H1 (cell line): ENCODE measurements at regions not wholly inside any gene's neighbourhood (a gene's known extent, or its start where the extent isn't known, plus 50 kb on each side); places are given as distances from the start of the nearest gene placed in this dataset.
A peak's percentile ranks its signal among the peaks of the same experiment; 100 is the strongest.

Experiments
- CTCF ChIA-PET: fragments of 300-600 bp; sonication (Branson Sonifier 250); formaldehyde crosslinking; loops from one replicate; lab custom pipeline; 2021; ENCODE audit not compliant: partially characterized antibody; lab: Charles Lee
- POLR2A ChIA-PET: fragments of 300-600 bp; sonication (Branson Sonifier 250); formaldehyde crosslinking; loops from one replicate; lab custom pipeline; 2021; ENCODE audit warnings: inconsistent platforms; ENCODE audit not compliant: partially characterized antibody; lab: Charles Lee
- DNase-seq, 2 experiments: peaks; one replicate each; pipeline versions ENCODE4 v3.0.0 to v3.0.0-alpha.2; 2010 to 2022; ENCODE audit warnings: low spot score in 2 of 2, low read depth in 1 of 2, mixed read lengths in 1 of 2
- FAIRE-seq: peaks from 2 replicates; lab custom pipeline; 2011; peaks lifted over from hg19 to GRCh38; lab: Jason Lieb, UNC
- H2AFZ ChIP-seq: 2 replicates; pipeline ENCODE4 v1.8.1; 2012; ENCODE audit warnings: low read length, inconsistent platforms
- H2AK5ac ChIP-seq: 2 replicates; pipeline ENCODE4 v1.6.1; 2013; ENCODE audit warnings: low read depth, low read length
- H2BK120ac ChIP-seq: replicated peaks from 2 replicates; pipeline ENCODE3; 2013; ENCODE audit warnings: low read depth, low read length, inconsistent platforms
- H2BK12ac ChIP-seq: 2 replicates; pipeline ENCODE4 v1.6.1; 2013; ENCODE audit warnings: low read depth, low read length
- H2BK15ac ChIP-seq: 2 replicates; pipeline ENCODE4 v1.6.1; 2013; ENCODE audit warnings: low read length
- H2BK20ac ChIP-seq: 2 replicates; pipeline ENCODE4 v1.6.1; 2013; ENCODE audit warnings: low read length
- H2BK5ac ChIP-seq: 2 replicates; pipeline ENCODE4 v1.6.1; 2013; ENCODE audit warnings: low read depth, low read length
- H3K14ac ChIP-seq: 2 replicates; pipeline ENCODE4 v1.6.1; 2013; ENCODE audit warnings: inconsistent platforms; ENCODE audit not compliant: insufficient read length
- H3K18ac ChIP-seq: 2 replicates; pipeline ENCODE4 v1.6.1; 2013; ENCODE audit warnings: low read length; ENCODE audit errors: extremely low read depth
- H3K23ac ChIP-seq: 2 replicates; pipeline ENCODE4 v1.6.1; 2013; ENCODE audit warnings: inconsistent platforms; ENCODE audit not compliant: insufficient read length
- H3K23me2 ChIP-seq: 2 replicates; pipeline ENCODE4 v1.6.1; 2013; ENCODE audit warnings: low read depth, low read length
- H3K27ac ChIP-seq: 2 replicates; pipeline ENCODE4 v1.6.1; 2011; ENCODE audit warnings: low read depth, low read length, inconsistent platforms
- H3K27me3 ChIP-seq, 4 experiments: replicated peaks in 1 of 4; 1 replicate in 1 of 4; 2 replicates in 3 of 4; pipeline versions ENCODE4 v1.6.1 to v1.8.1; 2011 to 2013; ENCODE audit warnings: low read length in 3 of 4, mild to moderate bottlenecking in 3 of 4, inconsistent platforms in 2 of 4, mixed read lengths in 2 of 4, moderate library complexity in 1 of 4; ENCODE audit not compliant: control insufficient read depth in 3 of 4, insufficient read depth in 3 of 4; ENCODE audit errors: extremely low read depth in 1 of 4
- H3K36me3 ChIP-seq, 4 experiments: 2 replicates each; pipeline versions ENCODE4 v1.6.1 to v1.8.1; 2011 to 2013; ENCODE audit warnings: mild to moderate bottlenecking in 4 of 4, low read length in 3 of 4, moderate library complexity in 2 of 4, control low read depth in 1 of 4, inconsistent platforms in 1 of 4; ENCODE audit not compliant: insufficient read depth in 4 of 4, control insufficient read depth in 2 of 4
- H3K4ac ChIP-seq: replicated peaks from 2 replicates; pipeline ENCODE3; 2013; ENCODE audit warnings: low read length, low read depth, mixed read lengths, inconsistent platforms; ENCODE audit not compliant: insufficient read length
- H3K4me1 ChIP-seq, 4 experiments: replicated peaks in 1 of 4; 1 replicate in 1 of 4; 2 replicates in 3 of 4; pipeline versions ENCODE4 v1.6.1 to v1.8.1; 2011 to 2013; ENCODE audit warnings: low read length in 3 of 4, inconsistent platforms in 2 of 4, mixed read lengths in 1 of 4; ENCODE audit not compliant: insufficient read depth in 4 of 4, control insufficient read depth in 3 of 4
- H3K4me2 ChIP-seq, 2 experiments: 2 replicates each; pipeline versions ENCODE4 v1.6.1 to v1.8.1; 2011 to 2013; ENCODE audit warnings: low read depth in 2 of 2, low read length in 2 of 2, control low read depth in 1 of 2, inconsistent platforms in 1 of 2, mild to moderate bottlenecking in 1 of 2; ENCODE audit not compliant: insufficient read depth in 1 of 2
- H3K4me3 ChIP-seq, 4 experiments: fragments of 200-600, 300-600 bp in 1 of 4; sonication (generic), shearing (Covaris generic), sonication (Bioruptor Twin) in 1 of 4; 2 replicates each; pipeline versions ENCODE4 v1.5.1 to v1.8.1; 2011 to 2016; ENCODE audit warnings: low read length in 4 of 4, low read depth in 3 of 4, control low read depth in 2 of 4, inconsistent platforms in 2 of 4, mild to moderate bottlenecking in 2 of 4, mixed read lengths in 1 of 4, moderate library complexity in 1 of 4; ENCODE audit not compliant: insufficient read depth in 2 of 4; ENCODE audit errors: extremely low read depth in 1 of 4
- H3K56ac ChIP-seq: replicated peaks from 2 replicates; pipeline ENCODE3; 2013; ENCODE audit warnings: low read depth, mild to moderate bottlenecking, mixed read lengths, low read length, inconsistent platforms; ENCODE audit not compliant: insufficient read length
- H3K79me1 ChIP-seq: 2 replicates; pipeline ENCODE4 v1.6.1; 2013; ENCODE audit warnings: low read depth, low read length, control low read depth
- H3K79me2 ChIP-seq, 2 experiments: 2 replicates each; pipeline versions ENCODE4 v1.6.1 to v1.8.1; 2012 to 2013; ENCODE audit warnings: low read length in 2 of 2, mild to moderate bottlenecking in 2 of 2, inconsistent platforms in 1 of 2; ENCODE audit not compliant: insufficient read depth in 2 of 2, control insufficient read depth in 1 of 2
- H3K9ac ChIP-seq, 4 experiments: replicated peaks in 1 of 4; 1 replicate in 1 of 4; 2 replicates in 3 of 4; pipeline versions ENCODE4 v1.6.1 to v1.8.1; 2011 to 2013; ENCODE audit warnings: low read depth in 3 of 4, low read length in 3 of 4, control low read depth in 2 of 4, mild to moderate bottlenecking in 2 of 4, moderate library complexity in 2 of 4, inconsistent platforms in 1 of 4; ENCODE audit errors: extremely low read depth in 1 of 4
- H3K9me3 ChIP-seq, 2 experiments: 2 replicates each; pipeline versions ENCODE4 v1.6.1 to v1.8.1; 2012 to 2013; ENCODE audit warnings: mild to moderate bottlenecking in 2 of 2, moderate library complexity in 2 of 2, control low read depth in 1 of 2, inconsistent platforms in 1 of 2, low read depth in 1 of 2, low read length in 1 of 2, mixed read lengths in 1 of 2; ENCODE audit not compliant: insufficient read depth in 2 of 2
- H4K20me1 ChIP-seq, 2 experiments: replicated peaks in 1 of 2; 2 replicates each; pipeline versions ENCODE3 to v1.8.1; 2011 to 2013; ENCODE audit warnings: inconsistent platforms in 2 of 2, low read length in 2 of 2, mild to moderate bottlenecking in 1 of 2; ENCODE audit not compliant: insufficient read depth in 2 of 2, control insufficient read depth in 1 of 2
- H4K5ac ChIP-seq: 2 replicates; pipeline ENCODE4 v1.6.1; 2013; ENCODE audit warnings: low read length, low read depth, mixed read lengths, inconsistent platforms; ENCODE audit not compliant: insufficient read length
- H4K8ac ChIP-seq: 2 replicates; pipeline ENCODE4 v1.8.0; 2013; ENCODE audit warnings: mild to moderate bottlenecking, moderate library complexity, low read length, inconsistent platforms; ENCODE audit not compliant: insufficient read depth; ENCODE audit errors: extremely low read depth
- H4K91ac ChIP-seq: replicated peaks from 2 replicates; pipeline ENCODE3; 2013; ENCODE audit warnings: low read length, mixed read lengths, inconsistent platforms; ENCODE audit not compliant: insufficient read length
- ATF3 ChIP-seq: IDR thresholded peaks from 2 replicates; pipeline ENCODE4 v1.6.1; 2011; ENCODE audit warnings: low read depth, mild to moderate bottlenecking, low read length; ENCODE audit not compliant: insufficient read depth
- GABPA ChIP-seq: IDR thresholded peaks from 2 replicates; pipeline ENCODE4 v1.6.1; 2011; ENCODE audit warnings: mild to moderate bottlenecking, low read length, moderate library complexity, borderline replicate concordance; ENCODE audit not compliant: insufficient read depth
- JUND ChIP-seq: IDR thresholded peaks from 2 replicates; pipeline ENCODE4 v1.6.1; 2011; ENCODE audit warnings: mild to moderate bottlenecking, improper control_type of control experiment, low read length
- RFX5 ChIP-seq: IDR thresholded peaks from 2 replicates; pipeline ENCODE4 v1.6.1; 2011; ENCODE audit warnings: low read depth, low read length, improper control_type of control experiment, borderline replicate concordance
- RNF2 ChIP-seq: fragments of 200-900, 300-1000 bp; sonication (generic); IDR thresholded peaks from 2 replicates; pipeline ENCODE4 v1.7.1; 2016; ENCODE audit warnings: borderline replicate concordance, low read depth, mild to moderate bottlenecking, antibody characterized with exemption, low read length; ENCODE audit not compliant: poor library complexity, severe bottlenecking; ENCODE audit errors: missing control alignments
- SIRT6 ChIP-seq: IDR thresholded peaks from one replicate; pipeline ENCODE4 v1.7.1; 2012; ENCODE audit warnings: low read length, inconsistent platforms
- TAF7 ChIP-seq: optimal IDR thresholded peaks from 2 replicates; pipeline ENCODE3; 2011; ENCODE audit warnings: low read depth, mild to moderate bottlenecking, inconsistent platforms, low read length, moderate library complexity, borderline replicate concordance
- WGBS, 2 experiments: shearing (Covaris generic) in 1 of 2; methylation state at CpG; one replicate each; pipeline versions ENCODE4 v1.1.6 to v1.1.7; 2013 to 2015; ENCODE audit warnings: low lambda C conversion rate in 2 of 2, mixed read lengths in 2 of 2, inconsistent platforms in 1 of 2, low coverage in 1 of 2, missing lambda C conversion rate in 1 of 2; ENCODE audit not compliant: insufficient replicate concordance in 2 of 2, insufficient coverage in 1 of 2, insufficient read length in 1 of 2; ENCODE audit errors: extremely low coverage in 1 of 2, missing lambda C conversion rate in 1 of 2; 5-methylcytosine and 5-hydroxymethylcytosine counted together

DNA sequence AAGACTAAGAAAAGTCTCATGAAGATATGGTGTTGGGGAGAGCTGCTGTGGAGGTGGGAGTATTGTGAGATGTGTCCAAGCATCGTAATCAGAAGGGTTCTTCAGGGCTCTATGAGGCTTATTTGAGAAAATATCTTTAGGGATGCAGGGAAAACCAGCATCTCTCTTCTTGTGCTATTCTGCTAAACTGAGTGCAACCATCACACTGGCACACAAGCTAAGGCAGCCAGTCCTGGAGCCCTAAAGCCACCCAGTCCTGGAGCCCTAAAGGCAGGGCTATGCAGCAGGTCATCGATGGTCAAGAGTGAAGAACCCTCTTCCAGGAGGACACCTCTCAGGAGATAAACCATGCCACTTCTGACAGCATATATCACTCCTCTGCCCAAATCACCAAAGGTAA lies 445.2 kb upstream of the MIR17HG start:
- Histone ChIP-seq H3K4me2 (no peak overlapping the region), H4K91ac (no peak overlapping the region), H3K23ac (no peak overlapping the region), H2AFZ (0 out of 2 replicates have a peak overlapping the region, but pooled peaks have one; percentile 15), H4K20me1 (no peaks in the 10 kb centered on the region), H3K4ac (no peak overlapping the region), H3K79me1 (no peaks in the 10 kb centered on the region), H3K27ac (no peak overlapping the region), H3K9ac (no peak overlapping the region), H3K56ac (no peak overlapping the region), H3K4me3 (no peak overlapping the region), H3K23me2 (no peaks in the 10 kb centered on the region), H2BK12ac (no peak overlapping the region), H2BK15ac (no peak overlapping the region), H3K9me3 (no peaks in the 10 kb centered on the region), H2BK120ac (no peak overlapping the region), H2BK5ac (no peak overlapping the region), H3K79me2 (no peaks in the 10 kb centered on the region), H4K8ac (no peak overlapping the region), H3K27me3 (no peaks in the 10 kb centered on the region), H3K14ac (no peak overlapping the region), H2BK20ac (no peak overlapping the region), H3K4me1 (no peaks in the 10 kb centered on the region), H2AK5ac (no peak overlapping the region), H4K5ac (no peak overlapping the region), H3K36me3 (no peaks in the 10 kb centered on the region), H3K18ac (no peak overlapping the region)
- no peak for FAIRE-seq
- WGBS, 2 experiments = 89% methylated on average over 2 of the region's 2 CpGs; no CpG with 5 or more reads in 1 of the 2 experiments
- ChIA-PET POLR2A (no interaction called here), CTCF (no interaction called here)
- TF ChIP-seq SIRT6 (no peak), RNF2 (no peak), JUND (no peak), GABPA (no peak), TAF7 (no peak), RFX5 (no peak), ATF3 (no peak)
- no peak for DNase-seq
